ENCODE measurements at regions not wholly inside any gene's neighbourhood (a gene's known extent, or its start where the extent isn't known, plus 50 kb on each side); places are given as distances from the start of the nearest gene placed in this dataset.

DNA sequence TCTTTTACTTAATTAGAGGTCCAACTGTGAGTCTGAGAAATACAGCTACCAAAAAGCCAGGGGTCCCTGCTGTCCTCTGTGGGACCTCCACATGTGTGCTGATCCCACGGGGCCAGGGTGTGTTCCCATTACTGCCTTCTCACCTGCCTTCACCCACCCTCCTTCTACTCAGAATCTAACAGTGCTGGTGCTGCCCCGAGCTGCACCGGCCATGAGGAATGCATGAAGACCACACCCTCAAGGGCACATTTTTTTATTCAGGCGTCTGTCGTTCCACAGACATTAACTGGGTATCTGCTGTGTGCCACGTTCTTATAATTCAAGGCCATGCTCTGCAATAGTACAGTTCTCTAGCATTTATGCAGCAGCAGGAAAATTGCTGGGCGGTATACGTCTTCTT is 188.5 kb upstream of the PFKP start:
- no peak for DNase-seq
- Histone ChIP-seq H3T11ph (ENCODE audit: low read length) (no peak overlapping the region), H4K8ac (replicated peaks; ENCODE audit: insufficient read length, low read depth, low read length) (no peak overlapping the region), H2BK15ac (ENCODE audit: low read depth, low read length) (no peak overlapping the region), H2BK120ac (ENCODE audit: low read depth, low read length, poor library complexity, severe bottlenecking) (no peak overlapping the region), H3K79me2 (ENCODE audit: insufficient read depth, low read length) (no peaks in the 10 kb centered on the region), H3K23ac (ENCODE audit: insufficient read length, low read depth, low read length) (no peak overlapping the region), H2BK5ac (ENCODE audit: insufficient read length, low read length) (no peak overlapping the region), H4K20me1 (ENCODE audit: control insufficient read depth, insufficient read depth, insufficient read length) (no peaks in the 10 kb centered on the region), H4K91ac (ENCODE audit: insufficient read length, low read depth, low read length) (no peak overlapping the region), H2AK5ac (ENCODE audit: insufficient read length, low read length) (no peak overlapping the region), H4K5ac (ENCODE audit: insufficient read length, low read depth, low read length) (no peak overlapping the region), H3K23me2 (ENCODE audit: insufficient read length, low read depth, low read length, poor library complexity, severe bottlenecking) (no peaks in the 10 kb centered on the region), H3K56ac (ENCODE audit: insufficient read length, low read depth, low read length) (no peak overlapping the region), H3K79me1 (ENCODE audit: insufficient read depth, low read depth, low read length, poor library complexity, severe bottlenecking) (no peaks in the 10 kb centered on the region), H2AFZ (ENCODE audit: low read length) (no peak overlapping the region), H2BK20ac (ENCODE audit: low read depth, low read length, poor library complexity, severe bottlenecking) (no peak overlapping the region), H3K14ac (ENCODE audit: insufficient read depth, low read length) (no peak overlapping the region), H3K27ac (ENCODE audit: insufficient read length, low read depth, low read length) (no peak overlapping the region), H3K9ac (ENCODE audit: extremely low read depth, insufficient read length, low read length) (no peak overlapping the region), H3K18ac (ENCODE audit: insufficient read length, low read depth, low read length) (no peak overlapping the region), H3K9me3 (ENCODE audit: control insufficient read depth, low read depth, low read length) (no peaks in the 10 kb centered on the region), H3K4ac (ENCODE audit: low read depth, low read length) (no peak overlapping the region), H3K4me2 (ENCODE audit: insufficient read depth, insufficient read length, low read length) (no peak overlapping the region), H3K4me1 (ENCODE audit: insufficient read depth, low read length) (no peaks in the 10 kb centered on the region), H3K27me3 (ENCODE audit: insufficient read depth, low read length) (no peaks in the 10 kb centered on the region), H2BK12ac (ENCODE audit: insufficient read length, low read depth, low read length) (no peak overlapping the region)
- Mint-ChIP-seq H3K36me3 (ENCODE audit: insufficient read depth in 1 of 3, low read depth in 3 of 3) (no peaks in the 10 kb centered on the region), H3K27ac (no peak overlapping the region), H3K9me3 (peaks cover 0 to 2% of the 10 kb centered on the region in 2 experiments; a peak in 1 of 5 replicates), H3K4me1 (peaks cover 4% of the 10 kb centered on the region in 2 experiments; a peak in 3 of 4 replicates), H3K27me3 (ENCODE audit: low read depth) (no peaks in the 10 kb centered on the region), H3K4me3 (no peak overlapping the region)
- no CpG with 5 or more reads among the region's 8 CpGs for WGBS (ENCODE audit: extremely low coverage, insufficient read length, low lambda C conversion rate)
- TF ChIP-seq, protein P1, sequence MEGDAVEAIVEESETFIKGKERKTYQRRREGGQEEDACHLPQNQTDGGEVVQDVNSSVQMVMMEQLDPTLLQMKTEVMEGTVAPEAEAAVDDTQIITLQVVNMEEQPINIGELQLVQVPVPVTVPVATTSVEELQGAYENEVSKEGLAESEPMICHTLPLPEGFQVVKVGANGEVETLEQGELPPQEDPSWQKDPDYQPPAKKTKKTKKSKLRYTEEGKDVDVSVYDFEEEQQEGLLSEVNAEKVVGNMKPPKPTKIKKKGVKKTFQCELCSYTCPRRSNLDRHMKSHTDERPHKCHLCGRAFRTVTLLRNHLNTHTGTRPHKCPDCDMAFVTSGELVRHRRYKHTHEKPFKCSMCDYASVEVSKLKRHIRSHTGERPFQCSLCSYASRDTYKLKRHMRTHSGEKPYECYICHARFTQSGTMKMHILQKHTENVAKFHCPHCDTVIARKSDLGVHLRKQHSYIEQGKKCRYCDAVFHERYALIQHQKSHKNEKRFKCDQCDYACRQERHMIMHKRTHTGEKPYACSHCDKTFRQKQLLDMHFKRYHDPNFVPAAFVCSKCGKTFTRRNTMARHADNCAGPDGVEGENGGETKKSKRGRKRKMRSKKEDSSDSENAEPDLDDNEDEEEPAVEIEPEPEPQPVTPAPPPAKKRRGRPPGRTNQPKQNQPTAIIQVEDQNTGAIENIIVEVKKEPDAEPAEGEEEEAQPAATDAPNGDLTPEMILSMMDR (conservative IDR thresholded peaks at IDR 0.05) = no peak
